MG63 (cell line): ENCODE measurements at regions not wholly inside any gene's neighbourhood (a gene's known extent, or its start where the extent isn't known, plus 50 kb on each side); places are given as distances from the start of the nearest gene placed in this dataset.
"Not testable (repeated sequence)": the region's sequence is repeated elsewhere in the genome, so short reads cannot be mapped to it uniquely, and the experiment has no call there.

Experiments
- DNase-seq: peaks from one replicate; pipeline ENCODE4 v3.0.0-alpha.2; 2020
- H3K27me3 ChIP-seq: fragments of 250-450 bp; sonication (Bioruptor Pico); 2 replicates; pipeline ENCODE4 v1.5.1; 2020; ENCODE audit warnings: mild to moderate bottlenecking, moderate library complexity
- H3K36me3 ChIP-seq: fragments of 250-450 bp; sonication (Bioruptor Pico); 2 replicates; pipeline ENCODE4 v1.5.1; 2020; ENCODE audit warnings: mild to moderate bottlenecking, moderate library complexity
- H3K4me3 ChIP-seq: fragments of 250-450 bp; sonication (Bioruptor Pico); 2 replicates; pipeline ENCODE4 v1.5.1; 2020; ENCODE audit warnings: mild to moderate bottlenecking, moderate library complexity
- H3K9me3 ChIP-seq: fragments of 250-450 bp; sonication (Bioruptor Pico); 2 replicates; pipeline ENCODE4 v1.5.1; 2020; ENCODE audit warnings: mild to moderate bottlenecking, moderate library complexity

DNA sequence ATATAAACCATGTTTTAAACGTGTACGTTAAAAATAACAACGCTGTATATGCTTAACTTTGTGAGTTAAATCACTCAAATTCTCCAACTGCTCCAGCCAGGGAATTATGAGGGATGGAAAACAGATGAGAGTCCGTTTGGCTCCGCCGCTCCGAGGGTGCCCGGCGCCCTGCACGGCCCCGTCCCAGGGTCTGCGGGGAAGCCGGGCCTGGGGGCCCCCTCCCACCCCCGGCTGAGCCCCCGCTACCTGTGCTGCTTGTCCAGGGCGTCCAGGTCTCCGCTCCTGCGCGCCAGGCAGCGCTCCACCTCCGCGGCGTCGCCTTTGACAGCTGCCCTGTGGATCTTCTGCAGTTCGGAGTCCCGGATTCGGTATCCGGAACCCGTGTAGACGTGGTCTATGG lies 415.5 kb downstream of the FOXD4L4 start:
- not testable (repeated sequence) for DNase-seq, H3K27me3 ChIP-seq, H3K9me3 ChIP-seq, H3K4me3 ChIP-seq, H3K36me3 ChIP-seq

DNA sequence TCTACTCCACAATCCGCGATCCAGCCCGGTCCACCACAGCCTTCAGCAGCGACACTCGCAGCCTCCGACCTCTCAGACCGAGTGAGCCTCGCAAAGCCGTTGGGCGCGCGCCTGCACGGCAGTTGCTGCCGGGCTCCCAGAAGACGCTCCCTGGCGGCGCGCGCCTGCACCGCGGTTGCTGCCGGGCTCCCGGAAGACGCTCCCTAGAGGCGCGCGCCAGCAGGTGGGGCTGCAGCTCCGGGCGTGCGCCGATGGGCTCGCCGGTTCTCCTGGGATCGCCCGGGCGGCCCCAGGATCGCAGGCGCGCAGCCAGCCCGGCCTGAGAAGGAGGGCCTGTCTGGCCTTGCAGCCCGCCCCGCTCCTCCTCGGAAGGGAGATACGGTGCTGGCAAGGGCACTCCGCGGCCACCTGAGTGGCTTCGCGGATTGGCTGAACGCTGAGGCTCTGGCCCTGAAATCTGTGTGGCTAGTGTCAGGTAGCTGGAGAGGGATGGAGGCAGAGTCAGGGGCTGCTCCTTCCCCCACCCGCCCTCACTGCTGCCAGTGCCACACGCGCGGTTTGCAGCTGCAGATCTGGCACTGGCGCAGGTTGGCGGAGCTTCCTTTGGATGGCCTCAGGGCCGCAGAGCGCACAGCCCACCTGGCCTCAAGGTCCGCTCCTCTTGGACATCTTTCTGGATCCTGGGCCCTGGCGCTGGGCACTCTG lies 416.2 kb downstream of the FOXD4L4 start:
- H3K9me3 ChIP-seq, H3K27me3 ChIP-seq, H3K36me3 ChIP-seq, H3K4me3 ChIP-seq: not testable (repeated sequence)
- DNase-seq = peak; percentile 33

DNA sequence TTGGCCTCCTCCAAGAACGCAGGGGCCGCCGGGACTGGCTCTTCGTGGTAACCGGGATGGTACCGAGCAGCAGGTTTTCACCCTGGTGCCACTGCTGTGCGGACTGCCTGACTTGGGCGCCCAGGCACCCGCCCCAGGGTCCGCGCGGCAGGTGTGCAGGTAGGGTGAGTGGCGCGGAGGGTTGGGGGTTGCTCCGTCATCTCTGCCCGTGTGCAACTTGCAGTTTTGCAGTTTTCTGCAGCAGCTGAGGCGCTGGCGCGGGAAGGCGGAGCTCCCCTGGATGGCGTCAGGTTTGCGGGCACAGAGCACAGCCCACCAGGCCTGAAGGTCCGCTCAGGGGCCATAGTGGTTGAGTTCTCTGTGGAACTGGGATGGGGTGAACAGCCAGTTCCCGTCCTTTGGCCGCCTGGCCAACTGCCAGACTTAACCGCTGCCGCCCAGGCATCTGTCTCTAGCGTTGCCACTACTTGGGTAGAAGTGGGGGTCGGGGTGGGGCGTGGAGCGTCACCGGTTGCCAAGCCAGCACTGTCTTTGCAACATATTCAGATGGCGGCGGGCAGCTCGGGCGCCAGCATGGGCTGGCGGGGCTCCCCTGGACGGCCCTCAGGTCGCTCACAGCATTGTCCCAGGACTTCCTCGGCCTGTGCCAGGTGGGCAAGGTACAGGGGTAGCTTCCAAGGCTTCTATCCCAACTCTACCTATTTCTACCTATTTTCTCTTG lies 417.2 kb downstream of the FOXD4L4 start:
- H3K36me3 ChIP-seq, DNase-seq, H3K9me3 ChIP-seq, H3K4me3 ChIP-seq, H3K27me3 ChIP-seq: not testable (repeated sequence)

DNA sequence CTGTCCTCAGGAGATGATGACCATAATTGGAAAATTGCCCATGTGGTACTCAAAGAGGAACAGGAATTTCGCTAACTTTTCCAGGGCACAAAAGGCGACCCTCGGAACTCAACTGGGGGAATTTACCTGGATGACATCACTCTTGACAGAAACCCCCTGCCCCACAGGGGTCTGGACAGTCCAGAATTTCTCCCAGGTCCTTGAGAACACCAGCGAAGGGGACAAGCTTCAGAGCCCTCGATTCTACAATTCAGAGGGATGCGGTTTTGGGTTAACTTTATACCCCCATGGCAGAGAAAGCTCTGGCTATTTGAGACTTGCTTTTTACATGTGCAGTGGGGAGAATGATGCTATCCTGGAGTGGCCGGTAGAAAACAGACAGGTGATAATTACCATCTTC lies 445.4 kb downstream of the FOXD4L4 start:
- H3K9me3 ChIP-seq, H3K4me3 ChIP-seq, H3K27me3 ChIP-seq, DNase-seq, H3K36me3 ChIP-seq: not testable (repeated sequence)

DNA sequence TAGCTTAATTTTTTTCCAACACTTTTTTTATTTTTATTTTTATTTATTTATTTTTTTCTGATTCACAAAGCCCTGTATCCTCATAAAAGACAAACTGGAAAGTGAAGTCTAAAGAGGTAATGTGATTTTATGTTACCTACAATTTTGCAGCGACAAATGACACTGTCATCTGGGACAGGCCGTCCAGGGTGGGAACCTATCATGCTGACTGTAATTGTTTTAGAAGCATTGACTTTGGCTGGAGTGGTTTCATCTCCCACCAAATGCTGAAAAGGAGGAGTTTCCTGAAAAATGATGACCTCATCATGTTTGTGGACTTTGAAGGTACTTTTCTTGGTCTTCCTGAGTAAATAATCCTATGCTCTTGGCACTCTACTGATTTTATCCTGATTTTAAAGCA lies 446.7 kb downstream of the FOXD4L4 start:
- not testable (repeated sequence) for H3K9me3 ChIP-seq, H3K27me3 ChIP-seq, H3K4me3 ChIP-seq, DNase-seq, H3K36me3 ChIP-seq

DNA sequence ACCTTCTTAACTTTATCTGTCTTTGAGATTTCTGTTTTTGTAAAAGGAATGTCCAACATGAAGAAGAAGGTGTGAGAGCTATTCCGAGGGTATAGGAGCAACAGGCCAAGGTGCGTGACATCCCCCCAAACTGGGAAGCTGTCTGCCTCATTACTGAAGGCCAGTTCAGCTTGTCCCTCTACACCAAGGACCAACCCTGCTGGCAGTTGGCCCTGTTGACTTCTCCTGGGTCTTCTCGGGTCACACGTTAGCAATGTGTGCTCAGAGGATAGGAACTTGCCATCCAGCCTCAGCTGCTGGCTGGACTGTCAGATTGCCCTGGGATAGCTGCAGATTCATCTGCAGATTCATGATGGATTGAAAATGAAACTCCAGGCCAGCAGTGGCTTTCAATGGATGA lies 460.3 kb downstream of the FOXD4L4 start:
- H3K36me3 ChIP-seq, DNase-seq, H3K27me3 ChIP-seq, H3K9me3 ChIP-seq, H3K4me3 ChIP-seq: not testable (repeated sequence)

DNA sequence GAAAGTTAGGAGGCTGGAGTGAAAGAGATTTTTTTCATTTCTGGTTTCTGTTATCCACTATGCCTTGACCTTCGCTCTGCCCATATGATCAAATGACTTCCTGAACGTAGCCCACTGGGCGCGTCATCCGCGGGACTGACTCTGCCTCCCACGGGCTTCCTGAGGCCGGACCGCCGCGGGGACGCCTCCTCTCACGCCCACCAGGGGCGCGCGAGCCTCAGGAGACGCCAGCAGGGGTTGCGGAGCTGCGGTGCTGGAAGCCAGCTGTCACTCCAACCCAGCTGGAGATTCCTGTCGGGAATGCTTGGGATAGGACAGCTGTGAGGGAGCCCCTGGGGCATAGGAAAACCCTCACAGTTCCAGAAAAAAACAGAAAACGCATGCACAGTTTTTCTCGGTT lies 461.5 kb downstream of the FOXD4L4 start:
- not testable (repeated sequence) for H3K36me3 ChIP-seq

DNA sequence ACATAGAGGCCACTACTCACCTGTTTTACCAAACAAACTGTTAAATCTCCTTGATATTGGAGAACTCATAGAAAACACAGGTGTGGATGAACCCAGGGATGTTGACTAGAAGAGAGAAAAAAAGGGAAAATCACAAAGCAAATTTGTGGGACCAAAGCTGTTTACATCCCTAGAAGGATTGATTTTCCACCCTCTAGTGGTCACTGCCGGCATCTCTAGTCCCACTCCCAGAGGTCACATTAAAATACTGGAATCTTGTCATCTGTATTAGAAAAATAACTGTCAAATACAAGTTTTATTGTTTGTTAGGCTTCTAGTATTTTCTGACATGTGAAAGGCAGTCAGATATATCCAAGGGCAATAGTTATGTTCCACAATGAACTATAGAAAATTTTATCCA lies 469.7 kb downstream of the FOXD4L4 start:
- H3K27me3 ChIP-seq, H3K4me3 ChIP-seq, H3K36me3 ChIP-seq, DNase-seq, H3K9me3 ChIP-seq: not testable (repeated sequence)

More for the DNA sequence above, 461.5 kb downstream of the FOXD4L4 start:
- peak; percentile 40 for DNase-seq
- H3K9me3 ChIP-seq, H3K4me3 ChIP-seq, H3K27me3 ChIP-seq: not testable (repeated sequence)

DNA sequence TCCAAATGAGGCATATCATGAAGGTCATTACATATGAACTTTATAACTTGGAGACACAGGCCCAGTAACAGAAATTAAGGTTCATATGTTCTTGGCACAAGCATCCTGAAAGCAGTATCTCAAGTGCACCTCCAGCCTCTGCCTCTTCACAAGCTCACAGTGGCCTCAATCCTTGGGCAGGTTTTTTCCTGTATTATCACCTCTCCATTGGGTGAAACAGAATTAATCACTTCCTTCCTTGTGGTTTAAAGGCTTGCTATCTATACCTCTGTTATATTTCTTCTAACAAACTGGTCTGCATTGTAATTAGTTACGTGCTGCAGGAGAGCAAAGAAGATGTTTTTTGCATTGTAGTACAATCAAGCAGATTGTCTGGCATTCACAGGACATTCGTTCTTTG lies 471.0 kb downstream of the FOXD4L4 start:
- DNase-seq, H3K27me3 ChIP-seq, H3K9me3 ChIP-seq, H3K4me3 ChIP-seq, H3K36me3 ChIP-seq: not testable (repeated sequence)

DNA sequence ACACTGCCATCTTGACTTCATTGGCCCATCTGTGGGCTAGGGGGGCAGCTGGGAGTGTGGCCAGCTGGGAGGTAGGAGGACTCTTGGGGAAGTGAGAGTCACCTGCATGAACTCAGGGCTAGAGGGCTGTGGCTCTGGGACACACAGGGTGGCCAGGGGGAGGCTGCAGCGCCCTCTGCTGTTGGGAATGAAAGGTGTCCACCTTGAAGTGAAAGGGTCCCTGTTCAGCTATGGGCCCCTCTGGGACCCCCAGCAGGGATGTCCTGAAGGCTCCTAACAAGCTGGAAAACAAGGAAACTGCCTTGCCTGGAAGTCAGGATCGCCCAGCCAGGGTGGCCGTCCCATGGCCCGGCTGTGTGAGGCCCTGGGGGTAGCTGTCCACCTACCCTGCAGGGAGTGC lies 507.8 kb downstream of the FOXD4L4 start:
- not testable (repeated sequence) for H3K36me3 ChIP-seq, DNase-seq, H3K4me3 ChIP-seq, H3K9me3 ChIP-seq, H3K27me3 ChIP-seq

DNA sequence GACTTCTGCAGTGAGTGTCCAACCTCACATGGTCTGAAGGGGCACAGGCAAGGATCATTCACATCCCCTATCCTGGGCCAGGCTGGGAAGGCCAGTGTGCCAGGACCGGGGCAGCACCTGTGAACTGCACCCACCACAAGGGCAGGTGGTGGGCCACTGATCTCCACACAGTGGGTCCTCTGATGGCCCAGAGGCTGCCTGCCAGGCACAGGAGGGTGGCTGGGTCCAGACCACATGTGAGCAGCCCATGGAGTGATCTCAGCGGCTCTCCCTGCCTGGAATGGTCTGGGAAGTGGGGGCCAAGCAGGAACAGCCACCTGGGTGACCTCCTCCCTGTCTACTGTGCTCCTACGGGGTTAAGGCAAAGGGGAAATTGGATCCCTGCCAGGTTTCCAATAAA lies 508.5 kb downstream of the FOXD4L4 start:
- H3K36me3 ChIP-seq, H3K4me3 ChIP-seq, H3K27me3 ChIP-seq, DNase-seq, H3K9me3 ChIP-seq: not testable (repeated sequence)

DNA sequence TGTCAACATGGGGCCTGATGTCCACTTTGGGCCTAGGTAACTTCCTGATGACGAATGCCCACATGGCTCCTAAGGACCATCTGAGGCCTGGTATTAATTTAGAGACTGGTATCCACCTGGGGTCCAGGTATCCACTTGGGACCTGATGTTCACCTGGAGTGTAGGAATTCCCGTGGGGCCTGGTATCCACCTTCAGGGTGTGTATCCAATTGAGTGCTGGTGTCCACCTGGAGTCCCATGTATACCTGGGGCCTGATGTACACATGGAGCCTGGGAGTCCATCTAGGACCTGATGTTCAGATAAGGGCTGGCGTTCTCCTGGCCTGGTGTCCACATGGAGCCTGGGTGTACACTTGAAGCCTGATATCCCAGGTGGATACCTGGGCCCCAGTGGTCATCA lies 520.6 kb downstream of the FOXD4L4 start:
- not testable (repeated sequence) for DNase-seq, H3K4me3 ChIP-seq, H3K9me3 ChIP-seq, H3K36me3 ChIP-seq, H3K27me3 ChIP-seq

DNA sequence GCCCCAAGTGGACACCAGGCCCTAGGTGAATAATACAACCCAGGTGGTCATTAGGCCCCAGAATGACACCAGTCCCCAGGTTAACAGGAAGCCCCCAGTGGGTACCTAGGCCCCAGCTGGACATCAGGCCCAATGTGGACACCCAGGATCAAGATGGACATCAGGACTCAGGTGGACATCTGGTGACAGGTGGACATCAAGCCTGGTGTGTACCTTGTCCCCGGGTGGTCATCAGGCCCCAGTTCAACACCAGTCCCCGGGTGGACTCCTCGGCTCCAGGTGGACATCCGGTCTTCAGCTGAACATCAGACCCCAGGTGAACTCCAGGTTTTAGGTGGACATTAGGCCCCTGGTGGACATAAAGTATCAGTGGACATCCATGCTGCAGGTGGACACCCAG lies 524.6 kb downstream of the FOXD4L4 start:
- H3K36me3 ChIP-seq, H3K9me3 ChIP-seq, H3K4me3 ChIP-seq, H3K27me3 ChIP-seq, DNase-seq: not testable (repeated sequence)

DNA sequence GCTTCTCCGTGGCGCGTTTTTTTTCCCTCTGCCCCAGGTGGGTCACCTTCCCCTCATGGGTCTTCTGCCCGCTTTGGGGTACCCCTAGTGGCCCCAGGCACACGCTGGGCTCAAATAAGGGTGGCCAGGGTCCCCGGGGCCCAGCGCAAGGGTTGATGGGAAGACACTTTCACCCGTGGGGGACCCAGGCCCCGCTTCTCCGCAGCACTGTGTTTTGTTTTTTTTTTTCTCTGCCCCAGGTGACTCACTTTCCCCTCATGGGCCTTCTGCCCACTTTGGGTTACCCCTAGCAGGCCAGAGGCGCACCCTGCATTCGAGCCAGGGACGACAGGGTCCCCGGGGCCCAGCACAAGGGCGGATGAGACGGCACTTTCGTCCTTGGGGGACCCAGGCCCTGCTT lies 526.7 kb downstream of the FOXD4L4 start:
- not testable (repeated sequence) for H3K27me3 ChIP-seq, H3K4me3 ChIP-seq, DNase-seq, H3K9me3 ChIP-seq, H3K36me3 ChIP-seq

DNA sequence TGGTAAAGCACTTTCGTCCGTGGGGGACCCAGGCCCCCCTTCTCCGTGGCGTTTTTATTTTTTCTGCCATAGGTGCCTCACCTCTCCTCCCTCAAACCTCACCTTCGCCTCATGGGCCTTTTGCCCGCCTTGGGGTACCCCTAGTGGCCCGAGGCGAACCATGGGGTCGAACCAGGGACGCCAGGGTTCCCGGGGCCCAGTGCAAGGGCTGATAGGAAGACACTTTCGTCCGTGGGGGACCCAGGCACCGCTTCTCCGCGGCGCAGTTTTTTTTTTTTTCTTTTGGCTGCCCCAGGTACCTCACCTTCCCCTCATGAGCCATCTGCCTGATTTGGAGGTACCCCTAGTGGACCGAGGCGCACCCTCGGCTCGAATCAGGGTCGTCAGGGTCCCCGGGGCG lies 527.8 kb downstream of the FOXD4L4 start:
- H3K27me3 ChIP-seq, DNase-seq, H3K4me3 ChIP-seq, H3K9me3 ChIP-seq, H3K36me3 ChIP-seq: not testable (repeated sequence)

DNA sequence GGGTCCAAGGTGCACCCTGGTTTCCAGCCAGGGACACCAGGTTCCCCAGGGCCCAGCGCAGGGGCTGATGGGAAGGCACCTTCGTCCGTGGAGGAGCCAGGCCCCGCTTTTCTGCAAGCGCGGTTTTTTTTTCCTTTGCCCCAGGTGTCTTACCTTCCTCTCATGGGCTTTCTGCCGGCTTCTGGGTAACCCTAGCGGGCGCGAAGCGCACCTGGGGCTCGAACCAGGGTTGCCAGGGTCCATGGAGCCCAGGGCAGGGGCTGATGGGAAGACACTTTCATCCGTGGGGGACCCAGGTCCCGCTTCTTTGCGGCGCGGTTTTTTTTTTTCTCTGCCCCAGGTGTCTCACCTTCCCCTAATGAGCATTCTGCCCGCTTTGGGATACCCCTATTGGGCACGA lies 529.3 kb downstream of the FOXD4L4 start:
- H3K36me3 ChIP-seq, DNase-seq, H3K27me3 ChIP-seq, H3K9me3 ChIP-seq, H3K4me3 ChIP-seq: not testable (repeated sequence)

DNA sequence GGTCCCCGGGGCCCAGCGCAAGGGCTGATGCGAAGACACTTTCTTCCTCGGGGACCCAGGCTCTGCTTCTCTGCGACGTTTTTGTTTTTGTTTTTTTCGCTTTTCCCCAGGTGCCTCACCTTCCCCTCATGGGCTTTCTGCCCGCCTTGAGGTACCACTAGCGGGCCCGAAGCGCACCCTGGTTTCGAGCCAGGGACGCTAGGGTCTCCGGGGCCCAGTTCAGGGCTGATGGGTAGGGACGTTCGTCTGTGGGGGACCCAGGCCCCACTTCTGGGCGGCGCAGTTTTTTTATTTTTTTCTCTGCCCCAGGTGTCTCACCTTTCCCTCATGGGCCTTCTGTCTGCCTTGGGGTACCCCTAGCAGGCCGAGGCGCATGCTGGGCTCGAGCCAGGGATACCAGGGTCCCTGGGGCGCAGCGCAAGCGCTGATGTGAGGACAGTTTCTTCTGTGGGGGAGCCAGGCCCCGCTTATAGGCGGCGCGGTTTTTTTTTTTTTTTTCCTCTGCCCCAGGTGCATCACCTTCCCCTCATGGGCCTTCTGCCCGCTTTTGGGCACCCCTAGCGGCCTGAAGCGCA lies 530.0 kb downstream of the FOXD4L4 start:
- H3K27me3 ChIP-seq, H3K4me3 ChIP-seq, DNase-seq, H3K9me3 ChIP-seq, H3K36me3 ChIP-seq: not testable (repeated sequence)

DNA sequence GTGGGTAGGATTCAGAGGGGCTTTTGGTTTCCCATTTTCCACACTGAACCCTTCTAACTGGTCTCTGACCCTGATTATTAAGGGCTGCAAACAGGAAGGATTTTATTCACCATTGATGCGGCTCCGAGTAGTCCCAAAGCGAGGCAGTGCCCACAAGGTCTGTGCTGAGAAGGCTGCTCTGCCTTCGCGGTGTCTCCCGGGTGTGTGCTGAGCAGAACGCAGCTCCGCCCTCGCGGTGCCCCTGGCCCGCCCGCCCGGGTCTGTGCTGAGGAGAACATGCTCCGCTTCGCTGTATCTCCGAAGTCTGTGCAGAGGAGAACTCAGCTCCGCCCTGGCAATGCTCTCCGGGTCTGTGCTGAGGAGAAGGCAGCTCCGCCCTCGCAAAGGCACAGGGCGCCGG lies 530.7 kb downstream of the FOXD4L4 start:
- not testable (repeated sequence) for H3K9me3 ChIP-seq, H3K4me3 ChIP-seq, H3K27me3 ChIP-seq, DNase-seq, H3K36me3 ChIP-seq
